HFFc6 (cell line): ENCODE measurements at regions not wholly inside any gene's neighbourhood (a gene's known extent, or its start where the extent isn't known, plus 50 kb on each side); places are given as distances from the start of the nearest gene placed in this dataset.

Experiments used
- DNase-seq: peaks from one replicate; pipeline ENCODE4 v3.0.0-alpha.2; 2018
- H3K27ac Mint-ChIP-seq: 2 replicates; pipeline ENCODE4 v1.8.0; 2020; ENCODE audit warnings: mild to moderate bottlenecking, mixed read lengths
- H3K27me3 Mint-ChIP-seq: 2 replicates; pipeline ENCODE4 v1.8.0; 2021; ENCODE audit warnings: mild to moderate bottlenecking, moderate library complexity, mixed read lengths; ENCODE audit not compliant: insufficient read depth
- H3K36me3 Mint-ChIP-seq: 2 replicates; pipeline ENCODE4 v1.8.0; 2021; ENCODE audit warnings: low read depth, mixed read lengths
- H3K4me1 Mint-ChIP-seq: 2 replicates; pipeline ENCODE4 v1.8.0; 2020; ENCODE audit warnings: low read depth, mixed read lengths
- H3K4me3 Mint-ChIP-seq: 2 replicates; pipeline ENCODE4 v1.8.0; 2020; ENCODE audit warnings: mild to moderate bottlenecking, moderate library complexity, mixed read lengths
- H3K9me3 Mint-ChIP-seq: 2 replicates; pipeline ENCODE4 v1.8.0; 2020; ENCODE audit warnings: mild to moderate bottlenecking, mixed read lengths
- TF ChIP-seq, protein P1 (sequence below): fragments of 200-600 bp; sonication (generic); IDR thresholded peaks from 2 replicates; pipeline ENCODE4 v1.5.0; 2021; ENCODE audit warnings: antibody characterized with exemption, mild to moderate bottlenecking

DNA sequence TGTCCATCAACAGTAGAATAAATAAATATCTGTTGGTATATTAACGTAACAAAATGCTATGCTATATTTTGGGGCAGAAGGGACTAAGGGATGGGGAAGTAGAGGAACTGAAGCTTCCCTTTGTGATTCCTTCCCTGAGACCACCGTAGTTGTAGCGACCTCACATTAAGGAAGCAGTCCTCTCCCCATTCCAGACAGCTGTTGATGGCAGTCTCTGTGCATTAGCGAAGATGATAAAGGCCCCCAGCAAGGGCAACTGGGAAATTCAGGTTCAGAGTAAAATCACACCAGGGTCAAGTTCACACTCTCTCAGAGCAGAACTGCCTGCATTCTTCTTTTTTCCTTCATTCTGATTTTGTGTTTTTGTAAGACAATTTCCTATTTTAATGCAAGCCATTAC lies 259.0 kb downstream of the MEX3B start:
- Mint-ChIP-seq H3K4me3 (no peak overlapping the region), H3K9me3 (peaks cover 4% of the 10 kb centered on the region; the same call in 1 of the 2 replicates), H3K36me3 (no peaks in the 10 kb centered on the region), H3K4me1 (no peaks in the 10 kb centered on the region), H3K27me3 (peaks cover 4% of the 10 kb centered on the region; the same call in 1 of the 2 replicates), H3K27ac (no peak overlapping the region)
- TF ChIP-seq, protein P1, sequence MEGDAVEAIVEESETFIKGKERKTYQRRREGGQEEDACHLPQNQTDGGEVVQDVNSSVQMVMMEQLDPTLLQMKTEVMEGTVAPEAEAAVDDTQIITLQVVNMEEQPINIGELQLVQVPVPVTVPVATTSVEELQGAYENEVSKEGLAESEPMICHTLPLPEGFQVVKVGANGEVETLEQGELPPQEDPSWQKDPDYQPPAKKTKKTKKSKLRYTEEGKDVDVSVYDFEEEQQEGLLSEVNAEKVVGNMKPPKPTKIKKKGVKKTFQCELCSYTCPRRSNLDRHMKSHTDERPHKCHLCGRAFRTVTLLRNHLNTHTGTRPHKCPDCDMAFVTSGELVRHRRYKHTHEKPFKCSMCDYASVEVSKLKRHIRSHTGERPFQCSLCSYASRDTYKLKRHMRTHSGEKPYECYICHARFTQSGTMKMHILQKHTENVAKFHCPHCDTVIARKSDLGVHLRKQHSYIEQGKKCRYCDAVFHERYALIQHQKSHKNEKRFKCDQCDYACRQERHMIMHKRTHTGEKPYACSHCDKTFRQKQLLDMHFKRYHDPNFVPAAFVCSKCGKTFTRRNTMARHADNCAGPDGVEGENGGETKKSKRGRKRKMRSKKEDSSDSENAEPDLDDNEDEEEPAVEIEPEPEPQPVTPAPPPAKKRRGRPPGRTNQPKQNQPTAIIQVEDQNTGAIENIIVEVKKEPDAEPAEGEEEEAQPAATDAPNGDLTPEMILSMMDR: no peak
- DNase-seq: no peak

DNA sequence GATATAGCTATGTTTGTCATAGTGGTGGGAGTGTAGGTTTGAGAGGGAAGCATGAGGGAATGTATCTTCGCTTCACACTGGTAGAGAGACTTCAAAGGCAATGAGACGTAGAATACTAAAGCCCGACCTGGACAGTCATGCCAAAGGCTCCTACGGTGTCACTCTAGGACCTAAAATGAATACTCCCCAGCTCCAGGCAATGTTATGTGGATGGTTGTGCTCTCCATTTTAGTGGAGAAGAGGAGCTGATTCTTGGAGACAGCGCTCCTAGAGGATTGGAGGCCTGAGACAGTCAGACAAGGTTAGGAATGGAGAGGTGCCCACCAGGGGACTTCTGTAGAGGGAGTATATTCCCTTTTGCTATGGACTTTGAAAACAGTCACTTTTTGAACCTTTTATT lies 260.1 kb downstream of the MEX3B start:
- DNase-seq: no peak
- Mint-ChIP-seq H3K27ac (no peak overlapping the region), H3K4me3 (no peak overlapping the region), H3K9me3 (no peaks in the 10 kb centered on the region; the same call in 1 of the 2 replicates), H3K36me3 (no peaks in the 10 kb centered on the region), H3K27me3 (peaks cover 4% of the 10 kb centered on the region; the same call in 1 of the 2 replicates), H3K4me1 (no peaks in the 10 kb centered on the region)
- TF ChIP-seq, protein P1: no peak

DNA sequence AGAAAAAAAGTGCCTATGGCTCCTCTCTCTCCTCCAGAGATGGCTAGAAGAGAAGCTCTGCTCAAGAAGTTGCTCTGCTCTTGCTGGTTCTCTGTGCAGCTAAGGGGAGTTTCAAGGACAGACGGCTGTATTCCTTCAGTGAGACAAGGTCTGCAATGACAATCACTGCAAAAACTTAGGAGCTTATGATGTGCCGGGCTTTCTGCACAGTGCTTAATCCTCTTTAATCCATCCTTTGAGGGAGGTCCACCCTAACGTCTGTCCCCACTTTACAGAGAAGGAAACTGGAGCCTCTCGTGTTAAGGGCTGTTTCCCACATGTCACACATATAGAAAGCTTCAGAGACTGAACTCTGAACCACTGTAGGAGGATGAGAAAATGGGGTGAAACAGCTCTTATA lies 260.6 kb downstream of the MEX3B start:
- no peak for DNase-seq
- Mint-ChIP-seq H3K36me3 (no peaks in the 10 kb centered on the region), H3K27ac (no peak overlapping the region), H3K4me3 (no peak overlapping the region), H3K27me3 (peaks cover 4% of the 10 kb centered on the region; the same call in 1 of the 2 replicates), H3K9me3 (no peaks in the 10 kb centered on the region; the same call in 1 of the 2 replicates), H3K4me1 (no peaks in the 10 kb centered on the region)
- TF ChIP-seq, protein P1: no peak

DNA sequence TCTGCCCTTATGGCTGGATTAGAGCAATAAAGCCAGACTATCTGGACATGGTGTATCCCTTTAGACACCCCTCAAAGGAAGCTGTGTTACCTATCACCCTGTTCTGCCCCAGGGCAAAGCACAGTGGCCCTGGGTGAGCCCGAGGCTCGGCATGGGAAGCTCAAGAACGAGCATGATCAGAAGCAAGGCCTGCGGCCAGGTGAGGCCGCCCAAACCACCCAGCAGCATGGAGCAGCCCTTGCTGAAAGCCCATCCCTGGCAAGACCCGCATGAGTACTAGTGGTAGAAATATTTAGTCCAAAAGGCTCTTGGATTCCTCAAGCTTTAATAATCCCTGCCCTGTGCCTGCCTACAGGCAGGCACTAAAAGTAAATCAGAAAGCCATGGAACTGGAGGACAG lies 261.1 kb downstream of the MEX3B start:
- Mint-ChIP-seq H3K36me3 (no peaks in the 10 kb centered on the region), H3K27me3 (peaks cover 4% of the 10 kb centered on the region; the same call in 1 of the 2 replicates), H3K27ac (no peak overlapping the region), H3K4me1 (no peaks in the 10 kb centered on the region), H3K4me3 (no peak overlapping the region), H3K9me3 (no peaks in the 10 kb centered on the region; the same call in 1 of the 2 replicates)
- no peak for DNase-seq
- TF ChIP-seq, protein P1: no peak

DNA sequence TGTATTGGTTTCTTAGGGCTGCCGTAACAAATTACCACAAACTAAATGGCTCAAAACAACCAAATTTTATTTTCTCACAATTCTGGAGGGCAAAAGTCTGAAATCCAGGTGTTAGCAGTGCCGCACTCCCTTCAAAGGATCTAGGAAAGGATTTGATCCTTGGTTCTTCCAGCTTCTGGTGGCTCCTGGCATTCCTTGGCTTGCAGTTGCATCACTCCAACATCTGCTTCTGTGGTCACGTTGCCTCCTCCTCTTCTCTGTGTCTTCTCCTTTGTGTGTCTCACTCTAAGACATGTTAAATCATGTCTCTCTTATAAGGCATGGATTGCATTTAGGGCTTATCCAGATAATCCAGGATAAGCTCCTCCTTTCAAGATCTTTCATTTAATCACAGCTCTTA lies 262.2 kb downstream of the MEX3B start:
- no peak for DNase-seq
- TF ChIP-seq, protein P1: no peak
- Mint-ChIP-seq H3K9me3 (no peaks in the 10 kb centered on the region; the same call in 1 of the 2 replicates), H3K27me3 (peaks cover 4% of the 10 kb centered on the region; the same call in 1 of the 2 replicates), H3K4me3 (no peak overlapping the region), H3K36me3 (no peaks in the 10 kb centered on the region), H3K27ac (no peak overlapping the region), H3K4me1 (no peaks in the 10 kb centered on the region)

DNA sequence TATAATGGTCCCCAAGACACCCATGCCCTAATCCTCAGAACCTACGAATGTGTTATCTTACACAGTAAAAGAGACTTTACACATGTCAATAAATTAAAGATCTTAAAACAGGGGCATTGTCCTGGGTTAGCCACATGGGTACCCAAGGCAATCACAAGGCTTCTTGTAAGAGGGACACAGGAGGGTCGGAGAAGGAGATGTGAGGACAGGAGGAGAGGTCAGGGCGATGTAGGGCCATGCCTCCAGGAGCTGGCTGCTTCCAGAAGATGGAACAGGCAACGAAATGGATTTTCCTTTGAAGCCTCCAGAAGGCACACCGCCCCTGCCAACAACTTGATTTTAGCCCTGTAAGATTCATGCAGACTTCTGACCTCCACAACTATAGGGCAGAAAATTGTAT lies 262.7 kb downstream of the MEX3B start:
- TF ChIP-seq, protein P1: no peak
- DNase-seq: no peak
- no peak overlapping the region for H3K4me3 Mint-ChIP-seq
- no peaks in the 10 kb centered on the region; the same call in 1 of the 2 replicates for H3K9me3 Mint-ChIP-seq
- H3K27me3 Mint-ChIP-seq: peaks cover 4% of the 10 kb centered on the region; the same call in 1 of the 2 replicates
- no peaks in the 10 kb centered on the region for H3K4me1 Mint-ChIP-seq
- no peaks in the 10 kb centered on the region for H3K36me3 Mint-ChIP-seq
- H3K27ac Mint-ChIP-seq: no peak overlapping the region
